HepG2 (cell line): ENCODE measurements at regions not wholly inside any gene's neighbourhood (a gene's known extent, or its start where the extent isn't known, plus 50 kb on each side); places are given as distances from the start of the nearest gene placed in this dataset.

ENCODE experiments used
- CEBPZ ChIP-seq: IDR thresholded peaks from 2 replicates; pipeline ENCODE4 v1.6.1; 2012; ENCODE audit warnings: low read length, improper control_type of control experiment
- CTCF ChIP-seq: sonication (generic); formaldehyde crosslinking; IDR thresholded peaks from 2 replicates; pipeline ENCODE4 v1.5.0; 2020; ENCODE audit warnings: mild to moderate bottlenecking, missing genetic modification reagents, moderate library complexity
- IRF1 ChIP-seq: sonication (generic); formaldehyde crosslinking; IDR thresholded peaks from 2 replicates; pipeline ENCODE4 v1.4.0; 2020; ENCODE audit warnings: low read depth, mild to moderate bottlenecking, missing genetic modification reagents
- NFYB ChIP-seq: sonication (generic); formaldehyde crosslinking; IDR thresholded peaks from 2 replicates; pipeline ENCODE4 v1.4.0; 2020; ENCODE audit warnings: missing genetic modification reagents
- POLR2A ChIP-seq, 2 experiments: IDR thresholded peaks; 2 replicates each; pipeline ENCODE4 v1.6.1; 2011; ENCODE audit warnings: low read depth in 2 of 2, low read length in 2 of 2, mild to moderate bottlenecking in 1 of 2, moderate library complexity in 1 of 2; ENCODE audit not compliant: insufficient read depth in 1 of 2
- SKIL ChIP-seq: sonication (generic); formaldehyde crosslinking; IDR thresholded peaks from 2 replicates; pipeline ENCODE4 v1.8.0; 2022; ENCODE audit warnings: missing genetic modification reagents, mild to moderate bottlenecking, moderate library complexity, borderline replicate concordance
- ZFX ChIP-seq: sonication (generic); formaldehyde crosslinking; IDR thresholded peaks from 2 replicates; pipeline ENCODE4 v1.4.0; 2020; ENCODE audit warnings: mild to moderate bottlenecking, low read depth, missing genetic modification reagents, moderate library complexity
- ZNF570 ChIP-seq: sonication (generic); formaldehyde crosslinking; IDR thresholded peaks from 2 replicates; pipeline ENCODE4 v1.4.0; 2020; ENCODE audit warnings: mild to moderate bottlenecking, missing genetic modification reagents, borderline replicate concordance

GRCh38 chr2:139746901-139747300, 966.7 kb upstream of the NXPH2 start:
- TF ChIP-seq CEBPZ (no peak), SKIL (CRISPR knock-in tag) (no peak), CTCF (CRISPR knock-in tag) (no peak), ZNF570 (CRISPR knock-in tag) (no peak), NFYB (CRISPR knock-in tag) (no peak), IRF1 (no peak), POLR2A (IDR thresholded peaks at IDR 0.05; ENCODE audit: insufficient read depth in 1 of 2, low read depth in 2 of 2, low read length in 2 of 2) (no peak), ZFX (CRISPR knock-in tag) (no peak)
